NCI-H2107 (cell line): ENCODE measurements at regions not wholly inside any gene's neighbourhood (a gene's known extent, or its start where the extent isn't known, plus 50 kb on each side); places are given as distances from the start of the nearest gene placed in this dataset.

ENCODE experiments used
- DNase-seq: peaks from one replicate; lab custom pipeline; 2025; lab: John Stamatoyannopoulos, UW

GRCh38 chr12:89098441-89099112 lies 253.7 kb downstream of the DUSP6 start:
- peak; percentile 56 for DNase-seq

- no peak for DNase-seq
Measured at GRCh38 chr12:89092297-89092696, 260.0 kb downstream of the DUSP6 start.

- no peak for DNase-seq
Measured at GRCh38 chr12:89091293-89091841, 260.9 kb downstream of the DUSP6 start.

GRCh38 chr12:89089264-89089663 lies 263.0 kb downstream of the DUSP6 start:
- no peak for DNase-seq

- no peak for DNase-seq
Measured at GRCh38 chr12:89087876-89088275, 264.4 kb downstream of the DUSP6 start.

GRCh38 chr12:89087149-89087825 lies 265.0 kb downstream of the DUSP6 start:
- DNase-seq: no peak

- DNase-seq: no peak
Measured at GRCh38 chr12:89085421-89085820, 266.9 kb downstream of the DUSP6 start.

GRCh38 chr12:89084751-89085150 lies 267.6 kb downstream of the DUSP6 start:
- no peak for DNase-seq

- DNase-seq: no peak
Measured at GRCh38 chr12:89083491-89083890, 268.8 kb downstream of the DUSP6 start.

GRCh38 chr12:89082370-89082753 lies 269.9 kb downstream of the DUSP6 start:
- no peak for DNase-seq

GRCh38 chr12:89081719-89082369 lies 270.5 kb downstream of the DUSP6 start:
- DNase-seq: no peak

GRCh38 chr12:89080793-89081465 lies 271.4 kb downstream of the DUSP6 start:
- DNase-seq: no peak

- no peak for DNase-seq
Measured at GRCh38 chr12:89075880-89076540, 276.3 kb downstream of the DUSP6 start.

GRCh38 chr12:89073659-89074058 lies 278.6 kb downstream of the DUSP6 start:
- no peak for DNase-seq

- peak; percentile 11 for DNase-seq
Measured at GRCh38 chr12:89073027-89073398, 279.3 kb downstream of the DUSP6 start.

- no peak for DNase-seq
Measured at GRCh38 chr12:89072294-89073026, 279.8 kb downstream of the DUSP6 start.

GRCh38 chr12:89070603-89071002 lies 281.7 kb downstream of the DUSP6 start:
- no peak for DNase-seq

- no peak for DNase-seq
Measured at GRCh38 chr12:89069431-89069830, 282.9 kb downstream of the DUSP6 start.

GRCh38 chr12:89067421-89068187 lies 284.7 kb downstream of the DUSP6 start:
- no peak for DNase-seq

GRCh38 chr12:89064780-89065179 lies 287.5 kb downstream of the DUSP6 start:
- DNase-seq: no peak
